Panc1 (cell line): ENCODE measurements at regions not wholly inside any gene's neighbourhood (a gene's known extent, or its start where the extent isn't known, plus 50 kb on each side); places are given as distances from the start of the nearest gene placed in this dataset.

Experiments
- CTCF ChIP-seq: fragments of 450-650 bp; IDR thresholded peaks from 2 replicates; pipeline ENCODE4 v1.5.1; 2017; ENCODE audit warnings: mild to moderate bottlenecking
- POLR2AphosphoS5 ChIP-seq: IDR thresholded peaks from 2 replicates; pipeline ENCODE4 v1.6.1; 2012; ENCODE audit warnings: mild to moderate bottlenecking, low read depth, low read length, moderate library complexity
- SIN3A ChIP-seq: IDR thresholded peaks from 2 replicates; pipeline ENCODE4 v1.6.1; 2012; ENCODE audit warnings: low read depth, mild to moderate bottlenecking, low read length, moderate library complexity, borderline replicate concordance; ENCODE audit not compliant: insufficient read depth
- TF ChIP-seq, protein P1 (sequence below), 2 experiments: IDR thresholded peaks; 2 replicates each; pipeline ENCODE4 v1.6.1; 2011 to 2012; ENCODE audit warnings: low read depth in 2 of 2, control low read depth in 1 of 2, low read length in 1 of 2, mild to moderate bottlenecking in 1 of 2, moderate library complexity in 1 of 2; ENCODE audit not compliant: insufficient read depth in 1 of 2

DNA sequence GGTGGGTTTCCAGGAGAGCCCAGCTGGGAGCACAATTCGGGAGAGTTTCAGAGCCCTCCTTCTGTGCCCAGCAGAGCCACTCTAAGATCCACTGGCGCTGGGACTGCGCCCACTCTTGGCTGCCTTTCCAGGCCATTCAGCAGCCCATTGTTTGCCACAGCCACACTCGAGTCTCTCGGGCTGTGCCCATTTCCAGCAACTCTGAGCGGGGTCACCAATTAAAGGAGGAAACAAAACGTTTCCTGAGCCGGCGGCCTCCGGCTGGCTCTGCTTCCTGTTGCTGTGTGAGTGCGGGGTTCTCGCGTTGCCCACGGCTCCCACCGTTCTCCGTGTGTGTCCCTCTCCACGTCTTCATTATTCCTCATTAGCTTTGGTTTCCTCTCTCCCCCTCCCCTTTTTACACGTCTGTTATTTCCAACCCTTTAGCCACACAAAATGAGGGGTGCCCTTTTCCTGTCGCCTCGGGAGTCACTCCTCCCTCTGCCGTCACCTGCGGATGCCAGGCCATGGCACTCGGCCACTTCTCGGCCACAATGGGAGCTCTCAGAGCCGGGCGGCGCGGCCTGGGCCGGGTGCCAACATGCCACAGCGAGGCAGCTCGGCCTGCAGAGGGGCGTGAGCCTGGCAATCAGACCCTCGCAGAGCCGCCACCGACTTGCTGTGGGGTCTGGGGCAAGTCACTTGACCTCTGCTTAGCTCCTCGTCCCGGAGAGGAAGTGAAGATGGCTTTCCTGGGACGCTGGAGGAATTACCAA is 94.3 kb upstream of the NKX2-2 start:
- no peak for TF ChIP-seq CTCF
- TF ChIP-seq, protein P1, sequence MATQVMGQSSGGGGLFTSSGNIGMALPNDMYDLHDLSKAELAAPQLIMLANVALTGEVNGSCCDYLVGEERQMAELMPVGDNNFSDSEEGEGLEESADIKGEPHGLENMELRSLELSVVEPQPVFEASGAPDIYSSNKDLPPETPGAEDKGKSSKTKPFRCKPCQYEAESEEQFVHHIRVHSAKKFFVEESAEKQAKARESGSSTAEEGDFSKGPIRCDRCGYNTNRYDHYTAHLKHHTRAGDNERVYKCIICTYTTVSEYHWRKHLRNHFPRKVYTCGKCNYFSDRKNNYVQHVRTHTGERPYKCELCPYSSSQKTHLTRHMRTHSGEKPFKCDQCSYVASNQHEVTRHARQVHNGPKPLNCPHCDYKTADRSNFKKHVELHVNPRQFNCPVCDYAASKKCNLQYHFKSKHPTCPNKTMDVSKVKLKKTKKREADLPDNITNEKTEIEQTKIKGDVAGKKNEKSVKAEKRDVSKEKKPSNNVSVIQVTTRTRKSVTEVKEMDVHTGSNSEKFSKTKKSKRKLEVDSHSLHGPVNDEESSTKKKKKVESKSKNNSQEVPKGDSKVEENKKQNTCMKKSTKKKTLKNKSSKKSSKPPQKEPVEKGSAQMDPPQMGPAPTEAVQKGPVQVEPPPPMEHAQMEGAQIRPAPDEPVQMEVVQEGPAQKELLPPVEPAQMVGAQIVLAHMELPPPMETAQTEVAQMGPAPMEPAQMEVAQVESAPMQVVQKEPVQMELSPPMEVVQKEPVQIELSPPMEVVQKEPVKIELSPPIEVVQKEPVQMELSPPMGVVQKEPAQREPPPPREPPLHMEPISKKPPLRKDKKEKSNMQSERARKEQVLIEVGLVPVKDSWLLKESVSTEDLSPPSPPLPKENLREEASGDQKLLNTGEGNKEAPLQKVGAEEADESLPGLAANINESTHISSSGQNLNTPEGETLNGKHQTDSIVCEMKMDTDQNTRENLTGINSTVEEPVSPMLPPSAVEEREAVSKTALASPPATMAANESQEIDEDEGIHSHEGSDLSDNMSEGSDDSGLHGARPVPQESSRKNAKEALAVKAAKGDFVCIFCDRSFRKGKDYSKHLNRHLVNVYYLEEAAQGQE (IDR thresholded peaks at IDR 0.05; ENCODE audit: insufficient read depth in 1 of 2, low read depth in 2 of 2, low read length in 1 of 2): no peak
- TF ChIP-seq POLR2AphosphoS5: no peak
- no peak for TF ChIP-seq SIN3A
